ENCODE measurements at regions not wholly inside any gene's neighbourhood (a gene's known extent, or its start where the extent isn't known, plus 50 kb on each side); places are given as distances from the start of the nearest gene placed in this dataset.

DNA sequence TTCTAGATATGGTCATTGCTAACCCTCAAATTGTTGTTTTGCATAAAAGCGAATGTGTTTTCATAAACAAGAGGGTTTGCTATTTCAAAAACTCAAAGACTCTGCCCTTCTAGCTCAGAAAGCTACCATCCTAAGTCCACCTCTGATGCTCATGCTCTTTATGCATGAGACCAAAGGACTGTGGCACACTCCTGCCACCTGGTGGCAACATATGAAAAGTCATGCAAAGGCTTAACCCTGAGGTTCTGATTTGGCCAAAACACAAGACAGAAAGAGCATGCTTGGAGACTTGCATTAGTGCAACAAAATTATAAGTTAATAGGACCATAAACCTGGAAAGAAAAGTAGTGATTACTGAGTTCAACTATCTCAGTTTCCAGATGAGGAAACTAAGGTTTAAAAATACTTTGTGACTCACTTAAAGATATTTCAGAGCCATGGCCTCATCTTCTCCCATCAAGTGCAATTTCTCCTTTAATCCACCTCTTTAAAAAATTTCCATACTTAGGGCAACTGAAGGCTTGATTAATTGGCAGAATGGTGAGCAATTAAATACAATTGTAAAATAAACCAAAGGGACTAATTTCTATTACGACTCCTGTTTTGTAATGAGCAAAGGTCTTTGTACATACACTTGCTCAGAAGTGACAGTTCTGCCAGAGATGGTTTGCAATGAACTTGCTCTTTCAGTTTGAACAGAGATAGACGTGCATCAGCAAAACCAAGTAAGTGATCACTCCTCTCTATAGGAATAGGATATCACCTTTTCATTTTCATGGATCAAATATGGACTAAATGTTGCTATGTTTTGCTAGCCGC lies 110.7 kb upstream of the RAD23B start:
- DNase-seq = peak; percentile 57 to 60

DNA sequence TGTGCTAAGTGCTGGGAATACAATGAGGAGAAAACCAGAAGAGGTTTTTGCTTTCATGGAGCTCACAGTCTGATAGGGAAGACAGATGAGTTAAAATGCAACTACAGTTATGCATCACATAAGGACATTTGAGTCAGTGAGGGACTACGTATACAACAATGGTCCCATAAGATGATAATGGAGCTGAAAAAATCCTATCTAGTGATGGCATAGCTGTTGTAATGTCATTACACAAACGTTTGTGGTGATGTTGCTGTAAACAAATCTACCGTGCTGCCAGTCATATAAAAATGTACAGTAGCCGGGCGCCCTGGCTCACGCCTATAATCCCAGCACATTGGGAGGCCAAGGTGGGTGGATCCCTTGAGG lies 110.1 kb upstream of the RAD23B start:
- no peak for DNase-seq

DNA sequence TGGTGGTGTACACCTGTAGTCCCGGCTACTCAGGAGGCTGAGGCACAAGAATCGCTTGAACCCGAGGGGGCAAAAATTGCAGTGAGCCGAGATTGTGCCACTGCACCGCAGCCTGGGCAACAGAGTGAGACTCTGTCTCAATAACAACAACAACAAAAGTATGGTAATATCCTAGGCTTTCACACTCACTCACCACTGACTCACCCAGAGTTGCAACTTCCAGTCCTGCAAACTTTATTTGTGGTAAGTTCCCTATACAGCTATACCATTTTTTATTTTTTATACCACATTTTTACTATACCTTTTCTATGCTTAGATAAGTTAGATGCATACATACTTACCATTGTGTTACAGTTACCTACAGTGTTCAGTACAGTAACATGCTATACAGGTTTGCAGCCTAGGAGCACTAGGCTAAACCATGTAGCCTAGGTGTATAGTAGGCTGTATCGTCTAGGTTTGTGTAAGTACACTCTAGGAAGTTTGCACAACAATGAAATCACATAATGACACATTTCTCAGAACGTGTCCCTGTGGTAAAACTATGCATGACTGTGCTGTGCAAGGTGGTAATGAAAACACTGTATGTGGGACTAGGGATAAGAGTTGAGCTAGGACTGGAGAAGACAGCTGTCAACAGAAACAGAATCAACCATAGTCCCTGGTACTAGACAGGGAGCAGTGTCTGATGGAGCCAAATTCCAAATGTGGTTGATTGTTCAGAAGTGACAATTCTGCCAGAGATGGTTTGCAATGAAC lies 109.5 kb upstream of the RAD23B start:
- no peak for DNase-seq

DNA sequence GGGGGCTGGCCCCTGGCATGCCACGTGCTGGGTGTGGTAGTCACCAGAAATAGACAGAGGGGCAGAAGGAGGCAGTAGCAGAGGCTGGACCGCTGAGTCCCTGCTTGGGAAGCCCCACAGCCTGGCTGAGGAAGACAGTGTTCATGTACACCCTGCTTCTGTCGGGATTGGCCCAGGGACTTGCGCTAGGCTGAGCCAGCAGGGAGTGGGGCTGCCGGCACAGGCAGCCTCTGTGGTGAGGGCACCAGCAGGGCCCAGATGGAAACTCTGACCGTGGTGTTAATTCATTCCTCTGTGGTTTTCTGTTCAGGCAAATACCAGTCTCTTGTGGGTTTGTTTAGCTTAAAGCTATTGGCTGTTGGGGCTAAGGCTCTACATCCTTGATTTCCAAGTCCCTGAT lies 108.6 kb upstream of the RAD23B start:
- no peak for DNase-seq

DNA sequence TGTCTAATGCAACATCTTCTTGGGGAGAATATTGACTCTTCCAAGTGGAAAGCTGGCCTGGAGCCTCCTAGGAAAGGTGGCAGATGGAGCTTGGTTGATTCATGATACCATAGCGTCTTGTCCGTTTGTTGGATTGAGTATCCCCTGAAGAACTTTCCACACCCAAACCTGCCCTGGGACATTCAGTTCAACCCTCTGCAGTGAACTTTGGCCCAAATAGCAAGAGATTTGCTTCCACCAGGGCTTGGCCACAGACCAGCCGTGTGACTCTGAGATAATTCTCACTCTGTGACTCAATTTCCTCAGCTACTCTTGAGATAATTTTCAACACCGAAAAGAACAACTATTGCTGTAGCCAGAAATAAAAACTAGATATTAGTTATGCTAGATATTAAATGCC lies 108.0 kb upstream of the RAD23B start:
- DNase-seq = no peak

DNA sequence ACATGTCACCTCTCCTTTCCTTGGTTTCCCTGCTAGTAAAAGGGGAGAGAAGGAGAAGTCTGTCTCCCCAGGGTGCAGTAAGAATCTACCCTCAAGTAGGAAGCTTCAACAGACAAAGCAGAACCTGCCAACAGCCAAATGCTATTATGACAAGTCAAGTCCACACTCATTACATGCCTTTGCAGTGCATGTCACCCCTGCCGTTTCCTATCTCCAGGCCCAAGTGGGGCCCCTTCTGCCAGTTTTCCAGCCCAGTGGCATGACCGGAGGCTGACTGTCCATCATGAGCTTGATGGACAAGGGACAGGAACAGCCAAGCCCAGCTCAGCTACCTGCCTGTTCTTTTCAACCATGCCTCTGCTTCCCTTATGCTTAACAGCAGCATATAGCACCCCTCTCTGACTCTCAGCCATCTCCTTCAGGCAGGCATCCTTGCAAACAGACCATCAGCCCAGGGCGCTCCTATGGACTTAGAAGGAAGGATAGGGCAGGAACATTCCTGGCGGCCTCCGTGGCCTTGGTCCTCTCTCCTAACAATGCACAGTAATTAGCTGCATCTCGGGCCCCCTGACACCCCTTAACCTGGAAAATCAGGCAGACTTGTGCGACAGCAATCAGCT lies 107.2 kb upstream of the RAD23B start:
- no peak for DNase-seq

DNA sequence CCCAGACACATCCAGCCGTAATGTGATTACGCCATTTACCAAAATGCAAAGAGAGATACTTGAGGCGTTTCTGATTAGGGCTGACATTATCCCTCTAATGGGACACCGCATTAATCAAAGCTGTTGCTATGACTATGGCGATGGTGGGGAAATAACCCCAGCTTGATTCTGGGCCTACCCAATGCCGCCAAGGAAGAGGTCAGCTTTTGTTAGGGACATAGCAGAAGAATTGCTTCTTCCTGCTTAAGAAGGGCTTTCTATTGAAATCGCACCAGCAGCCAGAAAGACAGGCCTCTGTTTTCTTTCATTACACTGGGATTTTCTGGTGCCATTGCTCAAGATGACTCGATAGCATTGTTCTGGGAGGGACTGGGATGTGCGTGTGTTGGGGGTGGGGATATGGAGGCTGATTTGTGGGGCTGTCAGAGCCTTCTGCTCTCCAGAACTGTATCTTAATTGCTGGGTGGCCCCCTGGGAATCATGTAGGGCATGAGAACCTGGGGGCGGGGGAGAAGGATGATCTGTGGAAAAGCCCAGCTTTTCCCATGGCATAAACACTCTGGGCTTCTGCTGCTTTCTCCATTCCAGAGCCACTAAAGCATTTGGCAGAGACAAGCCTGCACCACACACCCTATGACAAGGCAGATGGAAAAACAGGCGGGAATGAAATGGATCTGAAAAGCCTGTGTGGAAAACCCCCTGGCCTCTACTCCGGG lies 106.5 kb upstream of the RAD23B start:
- no peak for DNase-seq

DNA sequence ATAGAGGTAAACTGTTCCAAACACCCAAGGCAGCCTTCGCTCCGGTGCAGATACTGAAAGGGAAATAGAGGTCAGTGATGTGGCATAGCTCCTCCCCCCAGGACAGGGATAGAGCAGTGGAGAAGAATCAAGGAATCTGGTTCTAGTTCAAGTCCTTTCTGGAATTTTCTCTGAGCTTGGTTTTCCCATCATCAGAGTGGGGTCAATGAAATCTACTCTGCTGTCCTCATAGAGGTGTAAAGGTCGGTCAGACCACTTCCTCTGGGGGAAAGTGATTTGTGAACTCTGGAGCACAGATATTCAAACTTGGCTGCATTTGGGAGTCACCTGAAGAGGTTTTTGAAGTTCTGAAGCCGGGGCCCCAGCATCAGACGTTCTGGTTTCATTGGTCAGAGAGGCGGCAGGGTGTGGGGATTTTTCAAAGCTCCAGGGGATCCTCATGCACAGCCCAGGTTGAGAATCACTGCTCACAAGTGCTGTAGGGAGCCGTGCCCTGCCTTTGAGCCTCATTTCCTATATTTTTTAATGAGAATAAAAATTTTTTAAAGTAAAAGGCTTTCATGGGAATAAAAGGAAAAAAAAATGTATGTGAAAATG lies 105.7 kb upstream of the RAD23B start:
- DNase-seq = no peak

DNA sequence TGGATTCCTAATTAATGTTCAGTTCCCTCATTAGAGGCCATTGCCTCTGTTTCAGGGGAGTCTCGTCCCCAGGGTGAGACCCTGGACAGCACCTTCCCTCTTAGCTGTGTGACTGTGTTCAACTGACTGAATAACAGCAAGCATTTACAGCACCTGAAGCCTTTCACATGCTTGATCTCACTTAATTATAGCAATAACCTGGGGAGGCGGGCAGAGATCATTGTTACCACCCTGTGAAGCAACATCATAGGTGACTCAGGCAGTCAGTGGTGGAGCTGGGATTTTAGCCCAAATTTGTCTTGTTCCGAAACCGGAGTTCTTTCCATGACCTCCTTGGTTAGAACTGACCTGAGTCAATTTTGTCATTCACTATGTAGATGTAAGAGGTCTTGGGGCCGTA lies 105.2 kb upstream of the RAD23B start:
- DNase-seq = no peak

DNA sequence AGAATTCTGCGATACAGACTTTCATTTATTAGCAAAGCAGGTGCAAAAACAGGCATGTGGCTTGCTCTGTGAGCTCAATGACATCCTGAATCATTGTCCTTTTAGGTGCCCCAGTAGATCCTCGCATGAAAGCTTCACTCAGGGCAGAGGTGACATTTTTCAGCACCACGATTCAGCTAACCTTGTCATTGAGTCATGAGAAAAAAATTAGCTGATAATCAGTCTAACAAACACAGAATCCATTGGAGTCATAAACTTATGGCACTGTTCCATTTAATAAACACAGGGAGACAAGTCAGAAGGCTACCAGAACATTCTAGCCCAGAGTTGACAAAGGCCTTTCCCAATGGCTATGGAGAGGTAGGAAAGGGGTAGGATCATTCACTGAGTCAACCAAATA lies 104.8 kb upstream of the RAD23B start:
- DNase-seq = no peak

DNA sequence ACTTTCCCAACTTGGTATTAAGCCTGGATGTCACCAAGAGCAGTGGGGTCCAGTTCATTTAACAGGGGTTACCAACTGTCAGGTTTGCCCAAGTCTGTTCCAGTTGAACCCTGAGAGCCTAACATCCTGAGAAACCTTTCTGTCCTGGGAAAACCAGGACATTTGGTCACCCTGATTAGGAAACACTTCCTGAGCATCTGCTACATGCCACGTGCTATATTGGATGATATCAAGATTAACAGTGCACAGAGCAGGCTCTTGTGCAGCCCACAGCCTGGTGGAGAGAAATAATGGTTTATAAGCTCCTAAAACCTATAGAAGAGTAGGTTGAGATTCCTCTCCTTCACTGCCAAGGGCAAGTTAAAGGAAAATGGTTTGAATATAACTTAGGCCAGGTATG lies 102.9 kb upstream of the RAD23B start:
- no peak for DNase-seq

DNA sequence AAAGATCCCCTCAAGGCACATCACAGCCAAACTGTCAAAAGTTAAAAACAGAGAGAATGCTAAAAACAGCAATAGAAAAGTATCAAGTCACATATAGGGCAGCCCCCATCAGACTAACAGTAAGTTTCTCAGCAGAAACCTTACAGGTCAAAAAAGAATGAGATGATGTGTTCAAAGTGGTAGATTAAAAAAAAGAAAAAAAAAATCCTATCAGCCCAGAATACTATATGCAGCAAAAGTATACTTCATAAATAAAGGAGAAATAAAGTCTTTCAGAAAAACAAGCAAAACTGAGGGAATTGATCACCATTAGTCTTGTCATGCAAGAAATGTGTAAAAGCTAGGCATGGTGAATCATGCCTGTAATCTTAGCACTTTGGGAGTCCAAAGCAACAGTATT lies 99.9 kb upstream of the RAD23B start:
- no peak for DNase-seq

DNA sequence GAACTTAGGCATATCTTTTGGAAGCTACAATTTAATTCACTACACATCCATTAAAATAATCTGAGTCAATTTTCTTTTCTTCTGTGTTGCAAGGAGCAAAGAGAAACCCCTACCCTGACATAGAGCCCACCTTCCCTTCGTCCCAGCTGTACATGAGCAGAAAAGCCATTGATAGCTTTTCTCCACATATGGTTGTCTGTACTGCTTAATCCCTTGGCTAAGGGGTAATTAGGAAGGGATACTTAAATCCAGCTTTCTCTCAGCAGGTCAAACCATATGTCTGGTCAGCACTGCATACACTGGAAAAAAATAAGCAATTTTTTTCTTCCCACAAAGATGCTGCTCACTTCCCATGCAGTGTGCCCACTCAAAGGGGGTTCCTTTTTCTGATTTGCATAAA lies 94.7 kb upstream of the RAD23B start:
- DNase-seq = no peak

DNA sequence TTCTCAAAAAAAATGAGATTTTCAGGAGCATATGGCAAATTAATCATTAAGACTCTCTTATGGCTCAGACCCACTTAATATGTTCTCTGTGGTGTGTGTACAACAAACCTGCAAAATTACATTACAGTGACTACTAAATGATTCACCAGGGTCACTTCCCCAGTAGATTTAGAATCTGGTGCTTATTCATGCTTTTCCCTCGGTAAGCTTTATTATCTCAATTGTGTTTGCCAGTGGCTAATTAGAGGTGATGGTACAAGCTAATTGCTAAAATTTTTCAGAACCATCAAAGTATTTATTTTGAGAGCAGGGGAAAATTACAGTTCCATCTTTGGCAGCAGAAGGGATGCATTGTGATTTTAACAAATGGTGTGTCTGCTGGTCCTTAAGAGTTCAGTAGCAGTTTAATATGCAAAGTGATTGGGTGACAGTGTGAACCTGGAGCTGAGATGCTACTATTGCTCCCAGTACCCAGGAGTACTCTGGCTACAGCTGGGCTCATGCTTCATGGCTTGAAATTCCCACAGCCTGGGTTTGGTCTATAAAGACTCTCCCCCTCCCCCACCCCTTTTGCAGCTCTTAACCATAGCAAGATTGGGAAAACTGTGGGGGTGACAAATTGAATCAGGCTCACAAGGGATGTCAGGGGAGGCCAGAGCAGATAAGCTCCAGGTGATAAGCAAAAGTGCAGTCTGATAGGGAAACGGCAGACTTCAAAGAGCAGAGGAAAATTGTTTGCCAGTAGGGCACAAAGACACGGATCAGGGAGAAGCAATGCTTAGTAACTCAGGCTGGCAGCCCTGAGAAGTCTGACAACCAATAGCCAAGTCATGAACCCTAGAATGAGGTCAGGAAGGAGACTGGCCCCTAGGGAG lies 92.8 kb upstream of the RAD23B start:
- no peak for DNase-seq

DNA sequence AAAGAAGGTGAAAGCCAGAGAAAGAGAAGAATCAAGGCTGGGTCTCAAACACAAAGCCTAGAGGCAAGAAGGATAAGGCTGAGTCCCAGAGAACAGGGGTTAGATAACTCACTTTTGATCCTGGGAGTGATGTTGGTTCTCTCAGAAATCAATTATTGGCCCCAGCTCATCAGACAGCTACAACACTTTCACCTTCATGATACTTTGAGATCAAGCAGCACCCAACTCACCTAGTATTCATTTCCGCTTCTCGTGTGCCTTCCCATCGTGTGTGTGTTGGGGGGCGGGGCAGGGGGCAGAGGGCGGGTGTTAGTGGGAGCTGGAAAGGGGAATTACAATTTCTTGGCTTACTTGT lies 92.2 kb upstream of the RAD23B start:
- DNase-seq = no peak

DNA sequence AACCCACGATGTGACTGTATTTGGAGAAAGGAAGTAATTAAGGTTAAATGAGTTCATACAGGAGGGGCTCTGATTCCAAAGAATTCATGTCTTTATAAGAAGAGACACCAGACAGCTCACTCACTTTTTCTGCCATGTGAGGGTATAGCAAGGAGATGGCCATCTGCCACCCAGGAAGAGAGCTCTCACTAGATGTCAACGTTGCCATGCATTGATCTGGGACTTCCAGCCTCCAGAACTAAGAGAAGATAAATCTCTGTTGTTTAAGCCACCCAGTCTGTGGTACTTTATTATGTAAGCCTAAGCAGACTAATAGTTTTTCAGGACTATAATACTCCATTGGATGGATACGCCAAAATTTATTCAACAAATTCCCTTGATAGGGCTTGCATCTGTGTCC lies 89.8 kb upstream of the RAD23B start:
- DNase-seq = no peak

DNA sequence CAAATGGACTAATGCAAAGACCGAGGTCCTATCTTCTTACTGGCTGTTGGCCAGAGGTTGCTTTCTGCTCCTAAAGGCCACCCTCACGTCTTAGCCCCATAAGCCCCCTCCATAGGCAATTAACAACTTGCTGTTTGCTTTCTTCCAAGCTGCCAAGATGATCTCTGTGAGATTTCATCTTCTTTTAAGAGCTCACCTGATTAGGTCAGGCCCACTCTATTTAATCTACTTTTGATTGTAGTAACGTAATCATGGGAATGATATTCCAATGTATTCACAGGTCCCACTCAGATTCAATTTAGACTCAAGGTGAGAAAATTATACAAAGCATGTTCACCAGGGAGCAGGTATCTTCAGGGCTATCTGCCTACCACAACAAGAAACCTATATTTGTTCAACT lies 84.4 kb upstream of the RAD23B start:
- DNase-seq = no peak

DNA sequence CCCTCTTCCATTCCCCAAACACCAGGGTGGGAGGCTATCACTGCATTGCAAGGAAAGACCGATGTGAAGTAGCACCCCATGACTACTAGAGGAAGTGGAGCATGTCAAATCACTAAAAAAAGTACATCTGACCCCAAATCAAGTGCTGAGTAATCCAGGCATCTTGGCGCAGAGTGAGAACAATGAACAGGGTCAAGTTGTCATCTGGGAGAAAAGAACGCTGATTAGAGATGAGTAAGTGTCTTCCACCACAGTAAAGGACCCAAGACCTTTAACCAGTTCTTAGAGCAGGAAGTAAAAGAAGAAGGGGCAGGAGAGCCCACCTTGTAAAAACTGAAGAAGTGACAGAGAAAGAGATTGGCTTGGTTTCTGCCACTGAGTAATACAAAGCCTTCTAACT lies 75.0 kb upstream of the RAD23B start:
- DNase-seq = no peak

DNA sequence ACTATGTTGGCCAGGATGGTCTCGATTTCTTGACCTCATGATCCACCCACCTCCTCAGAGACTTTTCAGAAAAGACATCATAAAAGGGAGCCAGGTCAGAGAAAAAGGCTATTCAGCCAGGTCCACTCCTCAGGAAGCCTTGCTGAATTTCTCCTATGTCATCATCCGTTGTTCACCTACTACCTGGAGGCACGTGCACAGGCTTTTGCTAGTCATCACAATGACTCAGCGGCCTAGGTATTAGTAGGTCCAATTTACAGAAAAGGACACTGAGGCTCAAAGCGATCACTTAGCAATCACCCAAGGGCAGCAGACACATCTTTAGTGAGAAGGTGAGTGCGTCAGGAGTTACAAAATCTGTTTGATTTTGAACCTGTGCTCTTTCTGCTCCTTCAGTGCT lies 72.3 kb upstream of the RAD23B start:
- no peak for DNase-seq

DNA sequence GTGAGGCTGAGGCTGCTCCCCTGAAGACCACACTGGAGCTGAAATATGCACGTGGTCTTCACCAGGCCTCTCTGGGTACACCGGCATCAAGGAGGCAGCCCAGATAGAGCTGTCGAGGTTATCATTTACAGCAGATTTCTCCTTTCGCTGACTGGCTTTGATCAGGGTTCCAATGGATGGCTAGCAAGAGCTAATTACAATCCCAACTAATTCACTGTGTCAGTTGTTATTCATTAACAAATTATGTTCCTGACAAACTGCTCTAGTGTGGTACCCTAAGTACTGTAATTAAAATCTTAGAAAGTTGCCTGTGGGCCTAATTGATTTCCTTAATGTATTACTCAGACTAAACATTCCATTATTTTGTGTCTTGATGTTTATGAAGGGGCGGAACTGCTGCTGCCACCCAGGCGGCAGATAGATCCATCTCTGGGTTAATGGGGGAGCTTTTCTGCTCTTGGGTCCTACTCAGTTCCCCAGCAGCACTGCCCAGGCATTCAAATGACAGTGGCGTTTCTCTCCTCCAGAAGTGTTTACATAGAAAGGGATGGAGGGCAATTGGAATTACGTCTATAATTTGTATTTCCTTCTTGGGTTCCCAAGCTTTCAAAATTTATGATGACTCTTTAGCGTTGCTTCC lies 71.7 kb upstream of the RAD23B start:
- DNase-seq = no peak

DNA sequence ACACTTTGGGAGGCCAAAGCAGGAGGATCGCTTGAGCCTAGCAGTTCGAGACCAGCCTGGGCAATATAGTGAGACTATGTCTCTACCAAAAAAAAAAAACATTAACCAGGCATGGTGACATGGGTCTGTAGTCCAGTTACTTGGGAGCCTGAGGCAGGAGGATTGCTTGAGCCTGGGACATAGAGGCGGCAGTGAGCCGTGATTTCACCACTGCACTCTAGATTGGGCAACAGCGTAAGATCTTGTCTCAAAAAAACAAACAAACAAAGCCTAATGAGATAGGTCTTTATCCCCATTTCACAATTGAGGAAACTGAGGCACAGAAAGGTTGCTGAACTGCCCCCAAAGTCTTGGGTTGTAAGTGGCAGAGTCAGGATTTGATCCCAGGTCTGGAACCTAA lies 70.5 kb upstream of the RAD23B start:
- DNase-seq = no peak

DNA sequence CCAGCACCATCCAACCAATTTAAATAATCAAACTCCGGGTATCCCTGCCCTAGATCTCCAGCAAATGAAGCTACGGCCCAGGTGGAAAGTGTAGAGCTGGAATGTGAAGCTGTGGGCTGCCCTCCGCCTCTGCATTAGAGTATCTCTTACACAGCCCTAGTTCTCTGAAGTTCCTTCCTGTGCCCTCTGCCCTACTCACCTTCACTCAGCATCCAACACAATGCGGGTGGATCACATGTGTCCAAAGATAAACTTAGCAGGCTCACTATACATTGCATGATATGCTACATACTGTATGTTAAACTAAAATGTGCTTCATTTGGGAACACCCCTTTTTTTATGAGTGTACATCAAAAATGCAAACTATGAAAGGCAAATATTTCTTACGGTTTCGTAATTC lies 70.0 kb upstream of the RAD23B start:
- DNase-seq = no peak
